H1 (cell line): ENCODE measurements at regions not wholly inside any gene's neighbourhood (a gene's known extent, or its start where the extent isn't known, plus 50 kb on each side); places are given as distances from the start of the nearest gene placed in this dataset.

Experiments used
- CTCF ChIA-PET: fragments of 300-600 bp; sonication (Branson Sonifier 250); formaldehyde crosslinking; loops from one replicate; lab custom pipeline; 2021; ENCODE audit not compliant: partially characterized antibody; lab: Charles Lee
- POLR2A ChIA-PET: fragments of 300-600 bp; sonication (Branson Sonifier 250); formaldehyde crosslinking; loops from one replicate; lab custom pipeline; 2021; ENCODE audit warnings: inconsistent platforms; ENCODE audit not compliant: partially characterized antibody; lab: Charles Lee
- DNase-seq, 2 experiments: peaks; one replicate each; pipeline versions ENCODE4 v3.0.0 to v3.0.0-alpha.2; 2010 to 2022; ENCODE audit warnings: low spot score in 2 of 2, low read depth in 1 of 2, mixed read lengths in 1 of 2
- FAIRE-seq: peaks from 2 replicates; lab custom pipeline; 2011; peaks lifted over from hg19 to GRCh38; lab: Jason Lieb, UNC
- H2AFZ ChIP-seq: 2 replicates; pipeline ENCODE4 v1.8.1; 2012; ENCODE audit warnings: low read length, inconsistent platforms
- H2AK5ac ChIP-seq: 2 replicates; pipeline ENCODE4 v1.6.1; 2013; ENCODE audit warnings: low read depth, low read length
- H2BK120ac ChIP-seq: replicated peaks from 2 replicates; pipeline ENCODE3; 2013; ENCODE audit warnings: low read depth, low read length, inconsistent platforms
- H2BK12ac ChIP-seq: 2 replicates; pipeline ENCODE4 v1.6.1; 2013; ENCODE audit warnings: low read depth, low read length
- H2BK15ac ChIP-seq: 2 replicates; pipeline ENCODE4 v1.6.1; 2013; ENCODE audit warnings: low read length
- H2BK20ac ChIP-seq: 2 replicates; pipeline ENCODE4 v1.6.1; 2013; ENCODE audit warnings: low read length
- H2BK5ac ChIP-seq: 2 replicates; pipeline ENCODE4 v1.6.1; 2013; ENCODE audit warnings: low read depth, low read length
- H3K14ac ChIP-seq: 2 replicates; pipeline ENCODE4 v1.6.1; 2013; ENCODE audit warnings: inconsistent platforms; ENCODE audit not compliant: insufficient read length
- H3K18ac ChIP-seq: 2 replicates; pipeline ENCODE4 v1.6.1; 2013; ENCODE audit warnings: low read length; ENCODE audit errors: extremely low read depth
- H3K23ac ChIP-seq: 2 replicates; pipeline ENCODE4 v1.6.1; 2013; ENCODE audit warnings: inconsistent platforms; ENCODE audit not compliant: insufficient read length
- H3K23me2 ChIP-seq: 2 replicates; pipeline ENCODE4 v1.6.1; 2013; ENCODE audit warnings: low read depth, low read length
- H3K27ac ChIP-seq: 2 replicates; pipeline ENCODE4 v1.6.1; 2011; ENCODE audit warnings: low read depth, low read length, inconsistent platforms
- H3K27me3 ChIP-seq, 4 experiments: replicated peaks in 1 of 4; 1 replicate in 1 of 4; 2 replicates in 3 of 4; pipeline versions ENCODE4 v1.6.1 to v1.8.1; 2011 to 2013; ENCODE audit warnings: low read length in 3 of 4, mild to moderate bottlenecking in 3 of 4, inconsistent platforms in 2 of 4, mixed read lengths in 2 of 4, moderate library complexity in 1 of 4; ENCODE audit not compliant: control insufficient read depth in 3 of 4, insufficient read depth in 3 of 4; ENCODE audit errors: extremely low read depth in 1 of 4
- H3K36me3 ChIP-seq, 4 experiments: 2 replicates each; pipeline versions ENCODE4 v1.6.1 to v1.8.1; 2011 to 2013; ENCODE audit warnings: mild to moderate bottlenecking in 4 of 4, low read length in 3 of 4, moderate library complexity in 2 of 4, control low read depth in 1 of 4, inconsistent platforms in 1 of 4; ENCODE audit not compliant: insufficient read depth in 4 of 4, control insufficient read depth in 2 of 4
- H3K4ac ChIP-seq: replicated peaks from 2 replicates; pipeline ENCODE3; 2013; ENCODE audit warnings: low read length, low read depth, mixed read lengths, inconsistent platforms; ENCODE audit not compliant: insufficient read length
- H3K4me1 ChIP-seq, 4 experiments: replicated peaks in 1 of 4; 1 replicate in 1 of 4; 2 replicates in 3 of 4; pipeline versions ENCODE4 v1.6.1 to v1.8.1; 2011 to 2013; ENCODE audit warnings: low read length in 3 of 4, inconsistent platforms in 2 of 4, mixed read lengths in 1 of 4; ENCODE audit not compliant: insufficient read depth in 4 of 4, control insufficient read depth in 3 of 4
- H3K4me2 ChIP-seq, 2 experiments: 2 replicates each; pipeline versions ENCODE4 v1.6.1 to v1.8.1; 2011 to 2013; ENCODE audit warnings: low read depth in 2 of 2, low read length in 2 of 2, control low read depth in 1 of 2, inconsistent platforms in 1 of 2, mild to moderate bottlenecking in 1 of 2; ENCODE audit not compliant: insufficient read depth in 1 of 2
- H3K4me3 ChIP-seq, 4 experiments: fragments of 200-600, 300-600 bp in 1 of 4; sonication (generic), shearing (Covaris generic), sonication (Bioruptor Twin) in 1 of 4; 2 replicates each; pipeline versions ENCODE4 v1.5.1 to v1.8.1; 2011 to 2016; ENCODE audit warnings: low read length in 4 of 4, low read depth in 3 of 4, control low read depth in 2 of 4, inconsistent platforms in 2 of 4, mild to moderate bottlenecking in 2 of 4, mixed read lengths in 1 of 4, moderate library complexity in 1 of 4; ENCODE audit not compliant: insufficient read depth in 2 of 4; ENCODE audit errors: extremely low read depth in 1 of 4
- H3K56ac ChIP-seq: replicated peaks from 2 replicates; pipeline ENCODE3; 2013; ENCODE audit warnings: low read depth, mild to moderate bottlenecking, mixed read lengths, low read length, inconsistent platforms; ENCODE audit not compliant: insufficient read length
- H3K79me1 ChIP-seq: 2 replicates; pipeline ENCODE4 v1.6.1; 2013; ENCODE audit warnings: low read depth, low read length, control low read depth
- H3K79me2 ChIP-seq, 2 experiments: 2 replicates each; pipeline versions ENCODE4 v1.6.1 to v1.8.1; 2012 to 2013; ENCODE audit warnings: low read length in 2 of 2, mild to moderate bottlenecking in 2 of 2, inconsistent platforms in 1 of 2; ENCODE audit not compliant: insufficient read depth in 2 of 2, control insufficient read depth in 1 of 2
- H3K9ac ChIP-seq, 4 experiments: replicated peaks in 1 of 4; 1 replicate in 1 of 4; 2 replicates in 3 of 4; pipeline versions ENCODE4 v1.6.1 to v1.8.1; 2011 to 2013; ENCODE audit warnings: low read depth in 3 of 4, low read length in 3 of 4, control low read depth in 2 of 4, mild to moderate bottlenecking in 2 of 4, moderate library complexity in 2 of 4, inconsistent platforms in 1 of 4; ENCODE audit errors: extremely low read depth in 1 of 4
- H3K9me3 ChIP-seq, 2 experiments: 2 replicates each; pipeline versions ENCODE4 v1.6.1 to v1.8.1; 2012 to 2013; ENCODE audit warnings: mild to moderate bottlenecking in 2 of 2, moderate library complexity in 2 of 2, control low read depth in 1 of 2, inconsistent platforms in 1 of 2, low read depth in 1 of 2, low read length in 1 of 2, mixed read lengths in 1 of 2; ENCODE audit not compliant: insufficient read depth in 2 of 2
- H4K20me1 ChIP-seq, 2 experiments: replicated peaks in 1 of 2; 2 replicates each; pipeline versions ENCODE3 to v1.8.1; 2011 to 2013; ENCODE audit warnings: inconsistent platforms in 2 of 2, low read length in 2 of 2, mild to moderate bottlenecking in 1 of 2; ENCODE audit not compliant: insufficient read depth in 2 of 2, control insufficient read depth in 1 of 2
- H4K5ac ChIP-seq: 2 replicates; pipeline ENCODE4 v1.6.1; 2013; ENCODE audit warnings: low read length, low read depth, mixed read lengths, inconsistent platforms; ENCODE audit not compliant: insufficient read length
- H4K8ac ChIP-seq: 2 replicates; pipeline ENCODE4 v1.8.0; 2013; ENCODE audit warnings: mild to moderate bottlenecking, moderate library complexity, low read length, inconsistent platforms; ENCODE audit not compliant: insufficient read depth; ENCODE audit errors: extremely low read depth
- H4K91ac ChIP-seq: replicated peaks from 2 replicates; pipeline ENCODE3; 2013; ENCODE audit warnings: low read length, mixed read lengths, inconsistent platforms; ENCODE audit not compliant: insufficient read length
- CTBP2 ChIP-seq: IDR thresholded peaks from 2 replicates; pipeline ENCODE4 v1.7.0; 2011; ENCODE audit warnings: borderline replicate concordance, mild to moderate bottlenecking, moderate library complexity, mixed read lengths, low read length; ENCODE audit not compliant: insufficient read depth, insufficient read length
- EP300 ChIP-seq, 2 experiments: IDR thresholded peaks; 1 replicate in 1 of 2; 2 replicates in 1 of 2; pipeline ENCODE4 v1.6.1; 2011 to 2012; ENCODE audit warnings: low read depth in 2 of 2, low read length in 2 of 2, mild to moderate bottlenecking in 2 of 2, borderline replicate concordance in 1 of 2, inconsistent platforms in 1 of 2, moderate library complexity in 1 of 2
- HDAC2 ChIP-seq, 2 experiments: fragments of 300-600 bp in 1 of 2; sonication (generic) in 1 of 2; IDR thresholded peaks; 2 replicates each; pipeline ENCODE4 v1.6.1; 2011 to 2012; ENCODE audit warnings: low read depth in 2 of 2, low read length in 2 of 2, mild to moderate bottlenecking in 2 of 2, moderate library complexity in 2 of 2, borderline replicate concordance in 1 of 2, inconsistent platforms in 1 of 2
- KDM5A ChIP-seq: fragments of 200-600 bp; IDR thresholded peaks from 2 replicates; pipeline ENCODE4 v1.7.1; 2012; ENCODE audit warnings: mild to moderate bottlenecking, low read length, inconsistent platforms, mixed read lengths
- TEAD4 ChIP-seq: IDR thresholded peaks from 2 replicates; pipeline ENCODE4 v1.6.1; 2012; ENCODE audit warnings: low read depth, low read length, inconsistent platforms, mixed read lengths
- WGBS, 2 experiments: shearing (Covaris generic) in 1 of 2; methylation state at CpG; one replicate each; pipeline versions ENCODE4 v1.1.6 to v1.1.7; 2013 to 2015; ENCODE audit warnings: low lambda C conversion rate in 2 of 2, mixed read lengths in 2 of 2, inconsistent platforms in 1 of 2, low coverage in 1 of 2, missing lambda C conversion rate in 1 of 2; ENCODE audit not compliant: insufficient replicate concordance in 2 of 2, insufficient coverage in 1 of 2, insufficient read length in 1 of 2; ENCODE audit errors: extremely low coverage in 1 of 2, missing lambda C conversion rate in 1 of 2; 5-methylcytosine and 5-hydroxymethylcytosine counted together

- Histone ChIP-seq H2BK15ac (no peak overlapping the region), H3K18ac (no peak overlapping the region), H3K56ac (no peak overlapping the region), H3K14ac (no peak overlapping the region), H3K23me2 (no peaks in the 10 kb centered on the region), H4K8ac (no peak overlapping the region), H4K5ac (no peak overlapping the region), H3K9ac (no peak overlapping the region), H3K9me3 (no peaks in the 10 kb centered on the region), H4K20me1 (no peaks in the 10 kb centered on the region), H2BK12ac (no peak overlapping the region), H2BK120ac (no peak overlapping the region), H2AK5ac (no peak overlapping the region), H2AFZ (no peak overlapping the region), H3K27me3 (no peaks in the 10 kb centered on the region), H4K91ac (no peak overlapping the region), H3K23ac (no peak overlapping the region), H3K4me2 (no peak overlapping the region), H3K79me2 (no peaks in the 10 kb centered on the region), H3K27ac (no peak overlapping the region), H3K4me1 (no peaks in the 10 kb centered on the region), H2BK20ac (no peak overlapping the region), H3K4ac (no peak overlapping the region), H3K36me3 (no peaks in the 10 kb centered on the region), H3K79me1 (no peaks in the 10 kb centered on the region), H3K4me3 (no peak overlapping the region), H2BK5ac (no peak overlapping the region)
- no peak for FAIRE-seq
- POLR2A ChIA-PET, result no interaction called here
- CTCF ChIA-PET, result no interaction called here
- DNase-seq, result no peak
- WGBS, 2 experiments, result 92% methylated on average over 3 of the region's 3 CpGs; no CpG with 5 or more reads in 1 of the 2 experiments
- TF ChIP-seq KDM5A (no peak), EP300 (IDR thresholded peaks at IDR 0.05; ENCODE audit: borderline replicate concordance in 1 of 2, low read depth in 2 of 2, low read length in 2 of 2) (no peak), CTBP2 (no peak), TEAD4 (no peak), HDAC2 (IDR thresholded peaks at IDR 0.05; ENCODE audit: borderline replicate concordance in 1 of 2, low read depth in 2 of 2, low read length in 2 of 2) (no peak)
These were observed 154.0 kb downstream of the MAIP1 start for GRCh38 chr2:200109421-200109820.
